Left lobe of liver (tissue), 2 donors: ENCODE measurements at regions not wholly inside any gene's neighbourhood (a gene's known extent, or its start where the extent isn't known, plus 50 kb on each side); places are given as distances from the start of the nearest gene placed in this dataset.
"Not testable (repeated sequence)": the region's sequence is repeated elsewhere in the genome, so short reads cannot be mapped to it uniquely, and the experiment has no call there.

Experiments used
- ATAC-seq: fragments of 200-7000 bp; cut with Tn5 transposase; one replicate; pipeline ENCODE4 v1.9.1; 2020; ENCODE audit warnings: mild to moderate bottlenecking, moderate library complexity
- DNase-seq: peaks from one replicate; pipeline ENCODE4 v3.0.0-alpha.2; 2020; ENCODE audit warnings: low spot score
- donor health status: DM: no; HTN: no; CAD: no; lungs with moderate emphysema.
- donor health status: DM: no; HTN: yes; CAD: no.

- ATAC-seq (no peak), DNase-seq (peak; percentile 35)
These were observed 150.2 kb downstream of the BRD1 start for GRCh38 chr22:49677495-49677889.

- DNase-seq (peak; percentile 31), ATAC-seq (no peak)
These were observed 150.7 kb downstream of the BRD1 start for GRCh38 chr22:49676783-49677494.

GRCh38 chr22:49676230-49676629 is 151.4 kb downstream of the BRD1 start:
- ATAC-seq (no peak), DNase-seq (no peak)

- no peak for ATAC-seq
- DNase-seq = no peak
These were observed 153.1 kb downstream of the BRD1 start for GRCh38 chr22:49674479-49675050.

- DNase-seq (no peak), ATAC-seq (no peak)
These were observed 154.6 kb downstream of the BRD1 start for GRCh38 chr22:49673048-49673447.

GRCh38 chr22:49672014-49672516 is 155.6 kb downstream of the BRD1 start:
- ATAC-seq (no peak), DNase-seq (no peak)

- ATAC-seq (no peak), DNase-seq (no peak)
These were observed 156.2 kb downstream of the BRD1 start for GRCh38 chr22:49671331-49672013.

GRCh38 chr22:49670456-49671330 is 157.0 kb downstream of the BRD1 start:
- no peak for DNase-seq

GRCh38 chr22:49669969-49670455 is 157.7 kb downstream of the BRD1 start:
- DNase-seq, ATAC-seq: not testable (repeated sequence)

More at GRCh38 chr22:49670456-49671330, 157.0 kb downstream of the BRD1 start:
- peak; percentile 33 for ATAC-seq

- ATAC-seq, DNase-seq: not testable (repeated sequence)
These were observed 158.2 kb downstream of the BRD1 start for GRCh38 chr22:49669427-49669968.

GRCh38 chr22:49668402-49668801 is 159.3 kb downstream of the BRD1 start:
- no peak for DNase-seq
- no peak for ATAC-seq

GRCh38 chr22:49667236-49667635 is 160.4 kb downstream of the BRD1 start:
- DNase-seq (no peak), ATAC-seq (no peak)

GRCh38 chr22:49666146-49666809 is 161.4 kb downstream of the BRD1 start:
- DNase-seq (no peak), ATAC-seq (no peak)

GRCh38 chr22:49664891-49665290 is 162.8 kb downstream of the BRD1 start:
- ATAC-seq = peak; percentile 52
- DNase-seq = no peak

- ATAC-seq = no peak
- DNase-seq = no peak
These were observed 163.2 kb downstream of the BRD1 start for GRCh38 chr22:49664371-49664881.

GRCh38 chr22:49663823-49664222 is 163.8 kb downstream of the BRD1 start:
- DNase-seq = no peak
- no peak for ATAC-seq

GRCh38 chr22:49663311-49663711 is 164.4 kb downstream of the BRD1 start:
- DNase-seq (no peak), ATAC-seq (no peak)

GRCh38 chr22:49662681-49663080 is 165.0 kb downstream of the BRD1 start:
- ATAC-seq = no peak
- no peak for DNase-seq
